ENCODE measurements at regions not wholly inside any gene's neighbourhood (a gene's known extent, or its start where the extent isn't known, plus 50 kb on each side); places are given as distances from the start of the nearest gene placed in this dataset.

- TF ChIP-seq, protein P1, sequence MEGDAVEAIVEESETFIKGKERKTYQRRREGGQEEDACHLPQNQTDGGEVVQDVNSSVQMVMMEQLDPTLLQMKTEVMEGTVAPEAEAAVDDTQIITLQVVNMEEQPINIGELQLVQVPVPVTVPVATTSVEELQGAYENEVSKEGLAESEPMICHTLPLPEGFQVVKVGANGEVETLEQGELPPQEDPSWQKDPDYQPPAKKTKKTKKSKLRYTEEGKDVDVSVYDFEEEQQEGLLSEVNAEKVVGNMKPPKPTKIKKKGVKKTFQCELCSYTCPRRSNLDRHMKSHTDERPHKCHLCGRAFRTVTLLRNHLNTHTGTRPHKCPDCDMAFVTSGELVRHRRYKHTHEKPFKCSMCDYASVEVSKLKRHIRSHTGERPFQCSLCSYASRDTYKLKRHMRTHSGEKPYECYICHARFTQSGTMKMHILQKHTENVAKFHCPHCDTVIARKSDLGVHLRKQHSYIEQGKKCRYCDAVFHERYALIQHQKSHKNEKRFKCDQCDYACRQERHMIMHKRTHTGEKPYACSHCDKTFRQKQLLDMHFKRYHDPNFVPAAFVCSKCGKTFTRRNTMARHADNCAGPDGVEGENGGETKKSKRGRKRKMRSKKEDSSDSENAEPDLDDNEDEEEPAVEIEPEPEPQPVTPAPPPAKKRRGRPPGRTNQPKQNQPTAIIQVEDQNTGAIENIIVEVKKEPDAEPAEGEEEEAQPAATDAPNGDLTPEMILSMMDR (IDR thresholded peaks at IDR 0.05; ENCODE audit: low read depth, low read length, missing control alignments): no peak
- DNase-seq (ENCODE audit: low read depth): no peak
- no peak overlapping the region for H3K4me3 ChIP-seq (ENCODE audit: low read depth, low read length)
These were observed 78.1 kb upstream of the AHI1 start for GRCh38 chr6:135575629-135576028.

DNA sequence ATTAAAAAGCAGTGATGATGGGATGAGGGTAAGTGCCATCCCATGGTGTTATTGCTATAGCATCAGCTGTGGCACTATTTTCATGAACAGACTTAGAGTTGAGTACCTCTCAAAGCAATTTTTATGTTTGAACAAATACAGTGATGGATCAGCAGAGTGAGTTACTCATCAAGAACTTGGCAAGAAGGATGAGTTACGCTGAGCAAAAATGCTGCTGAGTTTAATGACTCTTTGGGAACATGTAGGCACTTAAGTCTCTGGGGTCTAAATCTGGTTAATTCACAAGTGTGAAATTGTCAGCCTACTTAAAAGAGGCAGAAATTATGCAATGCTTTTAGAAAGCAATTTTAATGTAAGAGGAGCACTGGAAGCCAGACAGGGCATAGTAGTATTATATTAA lies 78.5 kb upstream of the AHI1 start:
- DNase-seq (ENCODE audit: low read depth): no peak
- TF ChIP-seq, protein P1 (IDR thresholded peaks at IDR 0.05; ENCODE audit: low read depth, low read length, missing control alignments): no peak
- no peak overlapping the region for H3K4me3 ChIP-seq (ENCODE audit: low read depth, low read length)

DNA sequence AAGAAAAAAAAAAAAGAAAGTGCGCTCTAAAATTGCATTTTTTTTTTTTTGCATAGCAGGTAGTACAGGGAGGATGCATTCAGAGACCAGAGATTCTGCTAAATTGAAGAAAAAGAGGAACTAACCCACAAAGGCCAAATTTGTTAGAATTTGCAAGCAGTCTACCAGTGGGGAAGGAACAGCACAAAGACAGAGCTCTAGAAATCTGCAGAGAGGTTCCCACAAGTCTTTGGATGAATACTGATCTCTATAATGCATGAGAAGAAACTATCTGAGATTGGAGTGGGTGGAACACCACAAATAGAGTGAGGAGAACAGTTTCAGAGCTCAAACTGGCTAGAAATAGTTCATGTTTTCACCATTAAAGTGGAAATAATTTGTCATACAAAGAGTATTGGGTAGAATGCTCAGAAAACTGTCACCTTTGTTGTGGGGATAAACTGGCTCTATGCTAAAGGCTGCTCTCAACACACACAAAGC lies 79.6 kb upstream of the AHI1 start:
- TF ChIP-seq, protein P1 (IDR thresholded peaks at IDR 0.05; ENCODE audit: low read depth, low read length, missing control alignments): no peak
- DNase-seq (ENCODE audit: low read depth): peak; percentile 54
- H3K4me3 ChIP-seq (ENCODE audit: low read depth, low read length): no peak overlapping the region

GRCh38 chr6:135578976-135579375 lies 81.4 kb upstream of the AHI1 start:
- H3K4me3 ChIP-seq (ENCODE audit: low read depth, low read length): no peak overlapping the region
- TF ChIP-seq, protein P1 (IDR thresholded peaks at IDR 0.05; ENCODE audit: low read depth, low read length, missing control alignments): no peak
- no peak for DNase-seq (ENCODE audit: low read depth)

DNA sequence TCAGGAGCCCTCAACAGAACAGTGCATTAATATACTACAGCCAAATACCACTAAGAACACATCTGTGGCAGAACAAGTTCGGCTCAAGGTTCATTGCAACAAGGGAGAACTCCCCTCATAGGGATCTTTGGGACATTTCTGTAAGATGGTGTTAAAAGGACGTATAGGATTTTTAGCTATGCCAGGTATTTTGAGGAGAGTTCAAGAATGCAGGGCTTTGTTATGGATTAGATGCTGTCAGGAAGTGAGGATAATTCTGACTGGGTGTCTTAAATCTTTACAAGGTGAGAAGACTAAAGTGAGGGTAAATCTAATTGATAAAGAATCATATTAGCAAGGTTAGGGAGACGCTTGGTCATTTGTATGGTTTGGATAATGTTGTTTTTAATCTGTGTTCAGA lies 83.7 kb upstream of the AHI1 start:
- no peak for DNase-seq (ENCODE audit: low read depth)
- TF ChIP-seq, protein P1 (IDR thresholded peaks at IDR 0.05; ENCODE audit: low read depth, low read length, missing control alignments): no peak
- no peak overlapping the region for H3K4me3 ChIP-seq (ENCODE audit: low read depth, low read length)

GRCh38 chr6:135583256-135583761 lies 85.8 kb upstream of the AHI1 start:
- no peak for DNase-seq (ENCODE audit: low read depth)

GRCh38 chr6:135586388-135586787 lies 88.8 kb upstream of the AHI1 start:
- TF ChIP-seq, protein P1 (IDR thresholded peaks at IDR 0.05; ENCODE audit: low read depth, low read length, missing control alignments): no peak
- H3K4me3 ChIP-seq (ENCODE audit: low read depth, low read length): no peak overlapping the region
- no peak for DNase-seq (ENCODE audit: low read depth)

More at GRCh38 chr6:135583256-135583761, 85.8 kb upstream of the AHI1 start:
- TF ChIP-seq, protein P1 (IDR thresholded peaks at IDR 0.05; ENCODE audit: low read depth, low read length, missing control alignments): no peak
- no peak overlapping the region for H3K4me3 ChIP-seq (ENCODE audit: low read depth, low read length)

Measured in GM12864 (cell line).